IMR-90 (cell line): ENCODE measurements at regions not wholly inside any gene's neighbourhood (a gene's known extent, or its start where the extent isn't known, plus 50 kb on each side); places are given as distances from the start of the nearest gene placed in this dataset.

Experiments
- BHLHE40 ChIP-seq: fragments of 150-350 bp; IDR thresholded peaks from 2 replicates; pipeline ENCODE4 v1.6.1; 2016; ENCODE audit warnings: mild to moderate bottlenecking, low read depth, low read length
- CEBPB ChIP-seq: IDR thresholded peaks from 2 replicates; pipeline ENCODE4 v1.6.1; 2012; ENCODE audit warnings: low read depth, low read length, improper control_type of control experiment
- MAFK ChIP-seq: IDR thresholded peaks from 2 replicates; pipeline ENCODE4 v1.6.1; 2012; ENCODE audit warnings: low read depth, low read length, improper control_type of control experiment
- MAZ ChIP-seq: IDR thresholded peaks from 2 replicates; pipeline ENCODE4 v1.6.1; 2012; ENCODE audit warnings: low read depth, mild to moderate bottlenecking, low read length, improper control_type of control experiment, moderate library complexity, borderline replicate concordance
- NFE2L2 ChIP-seq: fragments of 150-350 bp; IDR thresholded peaks from 2 replicates; pipeline ENCODE4 v1.6.1; 2016; ENCODE audit warnings: low read depth, mild to moderate bottlenecking, low read length
- POLR2A ChIP-seq: IDR thresholded peaks from 2 replicates; pipeline ENCODE4 v1.6.1; 2012; ENCODE audit warnings: mild to moderate bottlenecking, low read depth, low read length
- RAD21 ChIP-seq: IDR thresholded peaks from 2 replicates; pipeline ENCODE4 v1.6.1; 2012; ENCODE audit warnings: low read length, improper control_type of control experiment
- RCOR1 ChIP-seq: IDR thresholded peaks from 2 replicates; pipeline ENCODE4 v1.6.1; 2012; ENCODE audit warnings: mild to moderate bottlenecking, low read length, improper control_type of control experiment; ENCODE audit not compliant: insufficient replicate concordance

DNA sequence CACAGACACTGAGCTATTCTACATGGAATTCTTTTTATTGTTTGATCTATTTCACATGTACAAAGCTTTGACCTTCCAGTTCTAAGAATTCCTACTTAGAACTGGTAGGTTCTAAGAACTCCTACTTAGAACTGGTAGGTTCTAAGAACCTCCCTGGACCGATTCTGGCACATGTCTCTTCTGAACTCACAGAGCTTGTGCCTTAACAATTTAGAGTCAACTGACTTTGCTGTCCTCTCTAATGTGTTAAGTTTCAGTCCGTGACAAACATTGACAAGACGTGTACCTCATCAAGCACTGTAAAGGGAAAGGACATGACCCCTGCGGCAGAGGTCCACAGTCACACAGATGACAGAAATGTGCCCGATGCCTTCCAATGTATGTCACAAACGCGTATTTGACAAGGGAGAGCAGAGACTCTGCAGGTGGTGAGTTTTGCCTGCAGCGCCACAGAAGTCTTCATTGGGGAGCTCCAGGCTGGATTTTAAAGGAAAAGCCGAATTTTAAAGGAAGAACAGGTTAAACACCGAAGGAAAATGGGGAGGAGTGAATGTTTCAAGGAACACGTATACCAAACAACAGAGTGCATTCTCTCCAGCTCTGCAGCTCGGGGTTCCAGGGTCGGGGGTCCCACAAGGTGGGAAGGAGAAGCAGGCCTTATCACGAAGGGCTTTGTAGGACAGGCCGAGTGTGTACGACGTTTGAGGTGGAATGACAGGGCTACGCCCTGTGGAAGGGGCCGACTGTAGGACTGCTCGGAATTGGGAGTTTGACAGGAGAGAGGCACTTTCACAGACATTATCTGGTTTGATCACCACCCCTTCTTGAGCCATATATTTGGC lies 161.1 kb upstream of the KLF14 start (continued):
- TF ChIP-seq BHLHE40 (no peak), MAFK (no peak), RCOR1 (no peak), CEBPB (no peak), RAD21 (no peak), MAZ (no peak), POLR2A (no peak), NFE2L2 (no peak)
